NB4 (cell line): ENCODE measurements at regions not wholly inside any gene's neighbourhood (a gene's known extent, or its start where the extent isn't known, plus 50 kb on each side); places are given as distances from the start of the nearest gene placed in this dataset.

Experiments used
- DNase-seq: peaks from one replicate; pipeline ENCODE4 v3.0.0; 2010; ENCODE audit warnings: low read depth
- H3K4me3 ChIP-seq: one replicate; pipeline ENCODE4 v1.5.1; 2011; ENCODE audit warnings: mild to moderate bottlenecking, low read depth, low read length, moderate library complexity
- MYC ChIP-seq: IDR thresholded peaks from 2 replicates; pipeline ENCODE4 v1.6.1; 2011; ENCODE audit warnings: low read depth, low read length
- POLR2A ChIP-seq: IDR thresholded peaks from 2 replicates; pipeline ENCODE4 v1.6.1; 2011; ENCODE audit warnings: mild to moderate bottlenecking; ENCODE audit not compliant: insufficient read length; ENCODE audit errors: extremely low read depth
- TF ChIP-seq, protein P1 (sequence below): IDR thresholded peaks from one replicate; pipeline ENCODE4 v1.5.1; 2012; ENCODE audit warnings: low read depth, low read length
- TF ChIP-seq, protein P2 (sequence below): IDR thresholded peaks from 2 replicates; pipeline ENCODE4 v1.6.1; 2011; ENCODE audit warnings: low read depth, low read length

DNA sequence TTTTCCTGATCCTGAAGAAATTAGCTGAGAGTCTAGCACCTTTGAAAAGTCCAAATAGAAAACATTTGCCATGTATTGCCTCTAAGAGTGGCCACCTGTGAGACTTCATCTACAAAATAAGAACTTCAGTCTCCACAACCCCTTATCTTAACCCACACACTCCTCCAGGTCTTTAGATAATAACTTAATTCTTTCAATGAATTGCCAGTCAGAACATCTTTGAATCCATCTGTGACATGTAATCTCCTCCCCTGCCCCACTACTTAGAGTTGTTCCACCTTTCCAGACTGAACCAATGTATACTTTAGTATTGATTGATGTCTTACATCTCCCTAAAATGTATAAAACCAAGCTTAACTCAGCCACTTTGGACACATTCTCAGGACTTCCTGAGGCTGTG, 84.4 kb upstream of the FAM171A1 start:
- H3K4me3 ChIP-seq: no peak overlapping the region
- TF ChIP-seq POLR2A (no peak), MYC (no peak)
- TF ChIP-seq, protein P1, sequence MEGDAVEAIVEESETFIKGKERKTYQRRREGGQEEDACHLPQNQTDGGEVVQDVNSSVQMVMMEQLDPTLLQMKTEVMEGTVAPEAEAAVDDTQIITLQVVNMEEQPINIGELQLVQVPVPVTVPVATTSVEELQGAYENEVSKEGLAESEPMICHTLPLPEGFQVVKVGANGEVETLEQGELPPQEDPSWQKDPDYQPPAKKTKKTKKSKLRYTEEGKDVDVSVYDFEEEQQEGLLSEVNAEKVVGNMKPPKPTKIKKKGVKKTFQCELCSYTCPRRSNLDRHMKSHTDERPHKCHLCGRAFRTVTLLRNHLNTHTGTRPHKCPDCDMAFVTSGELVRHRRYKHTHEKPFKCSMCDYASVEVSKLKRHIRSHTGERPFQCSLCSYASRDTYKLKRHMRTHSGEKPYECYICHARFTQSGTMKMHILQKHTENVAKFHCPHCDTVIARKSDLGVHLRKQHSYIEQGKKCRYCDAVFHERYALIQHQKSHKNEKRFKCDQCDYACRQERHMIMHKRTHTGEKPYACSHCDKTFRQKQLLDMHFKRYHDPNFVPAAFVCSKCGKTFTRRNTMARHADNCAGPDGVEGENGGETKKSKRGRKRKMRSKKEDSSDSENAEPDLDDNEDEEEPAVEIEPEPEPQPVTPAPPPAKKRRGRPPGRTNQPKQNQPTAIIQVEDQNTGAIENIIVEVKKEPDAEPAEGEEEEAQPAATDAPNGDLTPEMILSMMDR: no peak
- TF ChIP-seq, protein P2, sequence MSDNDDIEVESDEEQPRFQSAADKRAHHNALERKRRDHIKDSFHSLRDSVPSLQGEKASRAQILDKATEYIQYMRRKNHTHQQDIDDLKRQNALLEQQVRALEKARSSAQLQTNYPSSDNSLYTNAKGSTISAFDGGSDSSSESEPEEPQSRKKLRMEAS: no peak

DNA sequence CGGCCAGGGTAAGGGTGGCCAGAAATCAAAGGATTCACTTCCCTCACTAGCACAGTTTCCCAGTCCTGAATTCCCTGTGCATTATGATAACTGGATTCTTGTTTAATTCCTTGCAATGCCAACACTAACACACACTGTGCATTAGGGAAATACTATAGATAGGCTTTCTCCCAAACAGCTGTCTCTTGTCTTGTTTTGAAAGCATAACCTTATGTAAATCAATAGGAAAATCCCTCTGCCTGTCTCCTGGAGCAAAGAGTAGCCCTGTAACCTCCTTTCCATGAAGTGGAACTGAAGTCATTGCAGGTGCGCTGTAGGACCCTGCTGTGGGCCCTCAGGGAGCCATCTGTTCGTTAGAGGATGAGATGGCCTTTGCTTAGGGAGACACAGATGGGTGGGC, 82.8 kb upstream of the FAM171A1 start:
- no peak for TF ChIP-seq POLR2A
- TF ChIP-seq, protein P2: no peak
- no peak overlapping the region for H3K4me3 ChIP-seq
- no peak for DNase-seq

More for the DNA sequence above, 84.4 kb upstream of the FAM171A1 start:
- DNase-seq: no peak

DNA sequence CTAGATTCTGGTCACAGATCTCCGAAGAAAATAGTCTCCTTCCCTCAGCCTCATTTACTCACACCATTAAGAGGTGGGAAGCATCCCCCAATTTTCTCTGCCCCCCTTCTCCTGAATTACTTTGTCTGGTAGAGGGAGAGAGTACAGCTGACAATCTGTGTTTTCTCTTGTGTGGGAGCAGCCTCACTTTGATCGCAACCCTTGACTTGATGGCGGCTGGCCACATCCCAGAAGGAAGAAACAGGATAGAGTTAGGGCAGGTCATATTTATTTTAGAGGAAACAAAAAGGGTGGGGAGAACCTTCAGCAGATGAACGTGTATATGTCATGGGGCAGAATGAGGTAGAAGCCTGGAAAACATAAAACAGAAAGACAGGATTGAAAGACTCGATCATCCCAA, 82.4 kb upstream of the FAM171A1 start:
- H3K4me3 ChIP-seq: no peak overlapping the region
- no peak for TF ChIP-seq MYC
- TF ChIP-seq, protein P1: no peak
- TF ChIP-seq, protein P2: no peak
- no peak for TF ChIP-seq POLR2A
- no peak for DNase-seq

DNA sequence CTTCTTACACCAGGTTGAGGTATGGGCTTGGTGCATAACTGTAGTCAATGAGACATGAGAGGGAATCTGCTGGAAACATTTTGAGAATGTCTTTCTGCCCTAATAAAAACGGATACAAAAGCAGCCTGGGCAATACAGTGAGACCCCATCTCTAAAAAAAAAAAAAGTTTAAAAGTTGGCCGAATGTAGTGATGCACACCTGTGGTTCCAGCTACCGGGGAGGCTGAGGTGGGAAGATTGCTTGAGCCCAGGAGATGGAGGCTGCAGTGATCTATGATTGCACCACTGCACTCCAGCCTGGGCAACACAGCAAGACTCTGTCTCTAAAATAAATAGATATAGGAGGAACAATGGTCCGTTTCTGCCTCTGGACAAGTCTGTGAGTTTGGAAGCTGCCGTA, 81.5 kb upstream of the FAM171A1 start:
- DNase-seq: no peak
- no peak overlapping the region for H3K4me3 ChIP-seq
- TF ChIP-seq, protein P2: no peak
- no peak for TF ChIP-seq POLR2A
- TF ChIP-seq MYC: no peak
- TF ChIP-seq, protein P1: no peak

DNA sequence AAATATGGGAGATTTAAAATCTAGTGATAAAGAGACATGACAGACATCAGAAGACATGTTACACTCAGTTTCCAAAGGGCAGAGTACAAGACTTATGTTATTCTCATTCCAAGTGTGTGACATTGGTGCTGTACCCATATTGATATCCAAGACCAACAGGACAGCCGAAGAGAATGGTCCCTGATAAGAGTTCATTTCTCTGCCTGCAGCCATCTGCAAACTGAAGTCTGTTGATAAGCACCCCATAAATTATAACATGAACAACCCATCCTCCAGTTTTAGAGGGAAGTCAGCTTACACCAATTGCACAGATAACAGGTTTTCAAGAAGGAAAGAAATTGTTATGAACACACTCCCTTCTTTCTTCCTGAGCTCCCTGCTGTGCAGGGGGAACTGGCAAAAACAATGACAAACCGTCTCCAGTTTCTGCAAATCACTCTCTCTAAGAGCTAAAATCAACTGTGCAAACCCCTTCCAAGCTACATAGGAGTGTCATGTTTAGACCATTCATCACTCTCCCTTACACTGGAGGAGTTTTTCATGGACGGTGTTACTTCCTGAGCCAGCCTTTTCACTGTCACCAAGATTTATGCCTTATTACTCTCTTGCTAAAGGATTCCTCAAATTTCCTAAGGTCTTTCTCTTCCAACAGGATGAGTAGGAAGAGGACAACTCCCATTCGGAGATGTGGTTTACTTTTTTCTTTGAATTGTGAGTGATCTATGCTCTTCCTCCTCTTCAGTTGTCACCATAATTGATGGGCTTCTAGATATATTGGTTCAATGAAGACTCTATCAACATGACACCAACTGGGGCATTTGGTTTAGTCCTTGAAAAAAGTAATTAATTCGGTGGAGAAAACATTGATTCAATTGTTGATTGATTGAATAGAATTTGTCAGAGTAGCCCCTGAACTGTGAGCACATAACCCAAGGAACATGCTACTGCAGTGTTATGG, 80.3 kb upstream of the FAM171A1 start:
- no peak overlapping the region for H3K4me3 ChIP-seq
- TF ChIP-seq, protein P1: no peak
- no peak for TF ChIP-seq MYC
- no peak for TF ChIP-seq POLR2A
- TF ChIP-seq, protein P2: no peak
- peak; percentile 4 for DNase-seq

DNA sequence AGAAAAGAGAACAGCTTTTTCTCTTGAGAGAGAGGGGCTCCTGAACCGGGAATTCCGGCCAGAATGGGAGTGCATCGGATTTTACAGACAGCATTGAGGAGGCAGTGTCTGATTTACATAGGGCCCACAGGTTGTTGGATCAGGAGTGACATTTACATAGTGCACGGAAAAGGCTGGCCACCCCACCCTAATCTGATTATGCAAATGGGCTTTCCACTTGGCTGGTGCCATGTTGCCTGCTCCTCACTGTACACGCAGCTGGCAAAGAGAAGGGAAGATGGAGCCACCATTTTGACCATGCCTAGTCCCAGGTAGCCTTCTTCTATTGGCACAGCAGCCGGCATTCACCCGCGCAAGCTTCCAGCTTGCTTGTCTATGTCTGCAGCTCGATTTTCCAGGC, 77.5 kb upstream of the FAM171A1 start:
- TF ChIP-seq, protein P1: no peak
- TF ChIP-seq POLR2A (no peak), MYC (no peak)
- TF ChIP-seq, protein P2: no peak
- no peak for DNase-seq
- H3K4me3 ChIP-seq: no peak overlapping the region
